IMR-90 (cell line): ENCODE measurements at regions not wholly inside any gene's neighbourhood (a gene's known extent, or its start where the extent isn't known, plus 50 kb on each side); places are given as distances from the start of the nearest gene placed in this dataset.

Source experiments
- ATAC-seq: fragments of 200-7000 bp; cut with Tn5 transposase; 2 replicates; pipeline ENCODE4 v1.9.1; 2020; ENCODE audit warnings: low read depth, mild to moderate bottlenecking, moderate library complexity
- BruUV-seq: library from RNA; stranded (reverse); fragments of 400-500 nt; replicated peaks from 2 replicates; lab custom pipeline; 2021; lab: Mats Ljungman, UMichigan
- CTCF ChIA-PET: fragments of 300-600 bp; formaldehyde crosslinking; extraction: SDS; loops from one replicate; lab custom pipeline; 2021; ENCODE audit warnings: antibody characterized with exemption; lab: Yijun Ruan, JAX
- POLR2A ChIA-PET: fragments of 300-600 bp; sonication (Branson Sonifier 250); formaldehyde crosslinking; loops from one replicate; lab custom pipeline; 2022; ENCODE audit warnings: antibody characterized with exemption; ENCODE audit not compliant: unreplicated experiment; lab: Charles Lee
- DNase-seq: peaks from one replicate; pipeline ENCODE4 v3.0.0; 2013
- H2AFZ ChIP-seq: replicated peaks from 2 replicates; pipeline ENCODE3; 2013; ENCODE audit warnings: low read length, mild to moderate bottlenecking; ENCODE audit not compliant: poor library complexity
- H2AK5ac ChIP-seq: 2 replicates; pipeline ENCODE4 v1.6.1; 2013; ENCODE audit warnings: low read depth, low read length, inconsistent platforms
- H2AK9ac ChIP-seq: replicated peaks from 2 replicates; pipeline ENCODE3; 2013; ENCODE audit warnings: mild to moderate bottlenecking, low read depth, low read length, moderate library complexity; ENCODE audit not compliant: poor library complexity
- H2BK120ac ChIP-seq: 2 replicates; pipeline ENCODE4 v1.6.1; 2013; ENCODE audit warnings: low read depth, low read length, inconsistent platforms
- H2BK15ac ChIP-seq: 3 replicates; pipeline ENCODE4 v1.6.1; 2013; ENCODE audit warnings: low read depth, low read length, inconsistent platforms
- H2BK20ac ChIP-seq: 2 replicates; pipeline ENCODE4 v1.6.1; 2013; ENCODE audit warnings: low read depth, mild to moderate bottlenecking, inconsistent platforms, low read length, moderate library complexity
- H2BK5ac ChIP-seq: 2 replicates; pipeline ENCODE4 v1.6.1; 2013; ENCODE audit warnings: mild to moderate bottlenecking, low read depth, low read length, inconsistent platforms; ENCODE audit not compliant: poor library complexity, severe bottlenecking
- H3K14ac ChIP-seq: replicated peaks from 2 replicates; pipeline ENCODE4 v1.6.1; 2013; ENCODE audit warnings: low read depth, low read length, inconsistent platforms
- H3K18ac ChIP-seq: 2 replicates; pipeline ENCODE4 v1.6.1; 2013; ENCODE audit warnings: low read depth, low read length, control low read depth
- H3K23ac ChIP-seq: 2 replicates; pipeline ENCODE4 v1.6.1; 2013; ENCODE audit warnings: low read depth, low read length, inconsistent platforms
- H3K27ac ChIP-seq: 2 replicates; pipeline ENCODE4 v1.5.1; 2013; ENCODE audit warnings: mild to moderate bottlenecking, control low read depth, low read length; ENCODE audit not compliant: insufficient read depth
- H3K27me3 ChIP-seq: 2 replicates; pipeline ENCODE4 v1.6.1; 2013; ENCODE audit warnings: low read length; ENCODE audit not compliant: control insufficient read depth, insufficient read depth
- H3K36me3 ChIP-seq: 2 replicates; pipeline ENCODE4 v1.6.1; 2013; ENCODE audit warnings: low read length, mixed read lengths; ENCODE audit not compliant: control insufficient read depth, insufficient read depth
- H3K4ac ChIP-seq: 2 replicates; pipeline ENCODE4 v1.6.1; 2013; ENCODE audit warnings: low read depth, low read length, inconsistent platforms
- H3K4me1 ChIP-seq: 2 replicates; pipeline ENCODE4 v1.6.1; 2013; ENCODE audit warnings: low read length, mixed read lengths; ENCODE audit not compliant: control insufficient read depth, insufficient read depth
- H3K4me2 ChIP-seq: 2 replicates; pipeline ENCODE4 v1.6.1; 2013; ENCODE audit warnings: low read depth, mild to moderate bottlenecking, control low read depth, low read length, moderate library complexity
- H3K4me3 ChIP-seq: 2 replicates; pipeline ENCODE4 v1.5.1; 2013; ENCODE audit warnings: low read depth, mild to moderate bottlenecking, control low read depth, low read length, moderate library complexity; ENCODE audit not compliant: insufficient read depth
- H3K56ac ChIP-seq: 2 replicates; pipeline ENCODE4 v1.6.1; 2013; ENCODE audit warnings: low read length, inconsistent platforms; ENCODE audit not compliant: insufficient read depth; ENCODE audit errors: extremely low read depth
- H3K79me1 ChIP-seq, 2 experiments: 2 replicates each; pipeline ENCODE4 v1.6.1; 2013; ENCODE audit warnings: low read length in 2 of 2, inconsistent platforms in 1 of 2, low read depth in 1 of 2
- H3K9ac ChIP-seq: 2 replicates; pipeline ENCODE4 v1.6.1; 2013; ENCODE audit warnings: low read depth, low read length, control low read depth
- H3K9me1 ChIP-seq: 2 replicates; pipeline ENCODE4 v1.6.1; 2013; ENCODE audit warnings: low read length, inconsistent platforms; ENCODE audit not compliant: insufficient read depth
- H3K9me3 ChIP-seq: 2 replicates; pipeline ENCODE4 v1.6.1; 2013; ENCODE audit warnings: low read length; ENCODE audit not compliant: control insufficient read depth, insufficient read depth
- H4K20me1 ChIP-seq: 2 replicates; pipeline ENCODE4 v1.6.1; 2013; ENCODE audit warnings: low read length, inconsistent platforms; ENCODE audit not compliant: insufficient read depth
- H4K5ac ChIP-seq: 2 replicates; pipeline ENCODE4 v1.6.1; 2013; ENCODE audit warnings: mild to moderate bottlenecking, low read depth, low read length, control low read depth
- H4K8ac ChIP-seq, 2 experiments: 2 replicates each; pipeline ENCODE4 v1.6.1; 2013; ENCODE audit warnings: low read depth in 2 of 2, low read length in 2 of 2, control low read depth in 1 of 2, inconsistent platforms in 1 of 2
- H4K91ac ChIP-seq: 2 replicates; pipeline ENCODE4 v1.6.1; 2013; ENCODE audit warnings: low read depth, low read length, inconsistent platforms; ENCODE audit not compliant: insufficient read depth
- CHD1 ChIP-seq: IDR thresholded peaks from 2 replicates; pipeline ENCODE4 v1.6.1; 2012; ENCODE audit warnings: low read depth, low read length, improper control_type of control experiment
- RCOR1 ChIP-seq: IDR thresholded peaks from 2 replicates; pipeline ENCODE4 v1.6.1; 2012; ENCODE audit warnings: mild to moderate bottlenecking, low read length, improper control_type of control experiment; ENCODE audit not compliant: insufficient replicate concordance
- WGBS, 2 experiments: methylation state at CpG; one replicate each; pipeline versions ENCODE4 v1.1.5 to v1.1.7; 2013; ENCODE audit warnings: missing lambda C conversion rate in 2 of 2; ENCODE audit not compliant: insufficient read length in 1 of 2; ENCODE audit errors: extremely low coverage in 2 of 2; 5-methylcytosine and 5-hydroxymethylcytosine counted together
- dilution Hi-C: fragments of 300-500 bp; cut with HindIII; formaldehyde crosslinking; loops from one replicate; pipeline ENCODE4 v1.14.3; 2018; ENCODE audit warnings: low sequenced_read_pairs; ENCODE audit not compliant: unreplicated experiment
- in situ Hi-C: fragments of 300-500 bp; cut with MboI; formaldehyde crosslinking; loops from 3 replicates; pipeline ENCODE4 v1.14.3; 2019; ENCODE audit warnings: low sequenced_read_pairs, inconsistent platforms, mixed read lengths
- intact Hi-C: fragments of 100-400 bp; cut with micrococcal nuclease; formaldehyde crosslinking; loops from 2 replicates; pipeline ENCODE4 v1.10.0; 2022
- TF ChIP-seq, protein P1 (sequence below): conservative IDR thresholded peaks from 2 replicates; pipeline ENCODE4 v1.5.1; 2012; ENCODE audit warnings: mild to moderate bottlenecking, low read depth, low read length, improper control_type of control experiment

DNA sequence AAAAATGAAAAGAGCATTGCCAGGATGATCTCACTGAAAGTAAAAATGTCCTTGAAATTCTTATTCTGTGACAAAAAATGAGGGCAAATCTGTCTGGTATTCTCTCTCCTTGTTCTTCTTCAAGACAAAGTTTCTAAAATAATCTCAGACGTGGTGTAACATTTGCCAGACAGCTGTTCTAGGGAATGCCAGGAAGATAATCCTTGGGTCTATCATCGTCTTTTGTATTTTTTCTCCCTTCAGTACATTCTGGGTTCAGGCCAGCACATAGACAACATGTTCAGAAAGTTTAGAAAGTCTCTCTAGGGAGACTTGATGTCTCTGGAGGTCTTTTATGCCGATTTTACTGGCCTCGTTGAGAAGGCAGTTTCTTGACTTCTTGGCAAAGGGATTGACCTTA is 121.2 kb upstream of the HES1 start:
- no peak overlapping the region for H3K27ac ChIP-seq
- no peak overlapping the region for H2AK9ac ChIP-seq
- H2AK5ac ChIP-seq = no peak overlapping the region
- H2BK20ac ChIP-seq = no peak overlapping the region
- no peak overlapping the region for H3K14ac ChIP-seq
- H2BK15ac ChIP-seq = no peak overlapping the region
- no peak overlapping the region for H2BK120ac ChIP-seq
- no peak overlapping the region for H4K91ac ChIP-seq
- no peaks in the 10 kb centered on the region for H3K79me1 ChIP-seq
- POLR2A ChIA-PET = no interaction called here
- H4K20me1 ChIP-seq = no peaks in the 10 kb centered on the region
- H3K4me2 ChIP-seq = no peak overlapping the region
- no peak overlapping the region for H3K23ac ChIP-seq
- no peaks in the 10 kb centered on the region for H3K36me3 ChIP-seq
- H3K9ac ChIP-seq = no peak overlapping the region
- H3K9me3 ChIP-seq = no peaks in the 10 kb centered on the region
- TF ChIP-seq RCOR1 = no peak
- no peak for TF ChIP-seq CHD1
- TF ChIP-seq, protein P1, sequence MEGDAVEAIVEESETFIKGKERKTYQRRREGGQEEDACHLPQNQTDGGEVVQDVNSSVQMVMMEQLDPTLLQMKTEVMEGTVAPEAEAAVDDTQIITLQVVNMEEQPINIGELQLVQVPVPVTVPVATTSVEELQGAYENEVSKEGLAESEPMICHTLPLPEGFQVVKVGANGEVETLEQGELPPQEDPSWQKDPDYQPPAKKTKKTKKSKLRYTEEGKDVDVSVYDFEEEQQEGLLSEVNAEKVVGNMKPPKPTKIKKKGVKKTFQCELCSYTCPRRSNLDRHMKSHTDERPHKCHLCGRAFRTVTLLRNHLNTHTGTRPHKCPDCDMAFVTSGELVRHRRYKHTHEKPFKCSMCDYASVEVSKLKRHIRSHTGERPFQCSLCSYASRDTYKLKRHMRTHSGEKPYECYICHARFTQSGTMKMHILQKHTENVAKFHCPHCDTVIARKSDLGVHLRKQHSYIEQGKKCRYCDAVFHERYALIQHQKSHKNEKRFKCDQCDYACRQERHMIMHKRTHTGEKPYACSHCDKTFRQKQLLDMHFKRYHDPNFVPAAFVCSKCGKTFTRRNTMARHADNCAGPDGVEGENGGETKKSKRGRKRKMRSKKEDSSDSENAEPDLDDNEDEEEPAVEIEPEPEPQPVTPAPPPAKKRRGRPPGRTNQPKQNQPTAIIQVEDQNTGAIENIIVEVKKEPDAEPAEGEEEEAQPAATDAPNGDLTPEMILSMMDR = no peak
- dilution Hi-C loops (no loop called here), intact Hi-C loops (no loop called here), in situ Hi-C loops (no loop called here)
- no peak overlapping the region for H3K4ac ChIP-seq
- no peak overlapping the region for H4K8ac ChIP-seq
- H3K4me1 ChIP-seq = no peaks in the 10 kb centered on the region
- no peak overlapping the region for H3K56ac ChIP-seq
- H3K9me1 ChIP-seq = no peaks in the 10 kb centered on the region; the same call in 1 of the 2 replicates
- no peak overlapping the region for H4K5ac ChIP-seq
- no peak for DNase-seq
- BruUV-seq = no TSS peak
- H3K4me3 ChIP-seq = no peak overlapping the region
- peaks cover 49% of the 10 kb centered on the region for H3K27me3 ChIP-seq
- no peak overlapping the region for H3K18ac ChIP-seq
- CTCF ChIA-PET = no interaction called here
- no CpG with 5 or more reads among the region's 4 CpGs for WGBS, 2 experiments
- ATAC-seq = no peak
- H2BK5ac ChIP-seq = no peak overlapping the region
- H2AFZ ChIP-seq = no peak overlapping the region
